ENCODE measurements at regions not wholly inside any gene's neighbourhood (a gene's known extent, or its start where the extent isn't known, plus 50 kb on each side); places are given as distances from the start of the nearest gene placed in this dataset.

GRCh38 chr9:121563425-121563824 is 63.8 kb upstream of the GGTA1 start:
- TF ChIP-seq, protein P1, sequence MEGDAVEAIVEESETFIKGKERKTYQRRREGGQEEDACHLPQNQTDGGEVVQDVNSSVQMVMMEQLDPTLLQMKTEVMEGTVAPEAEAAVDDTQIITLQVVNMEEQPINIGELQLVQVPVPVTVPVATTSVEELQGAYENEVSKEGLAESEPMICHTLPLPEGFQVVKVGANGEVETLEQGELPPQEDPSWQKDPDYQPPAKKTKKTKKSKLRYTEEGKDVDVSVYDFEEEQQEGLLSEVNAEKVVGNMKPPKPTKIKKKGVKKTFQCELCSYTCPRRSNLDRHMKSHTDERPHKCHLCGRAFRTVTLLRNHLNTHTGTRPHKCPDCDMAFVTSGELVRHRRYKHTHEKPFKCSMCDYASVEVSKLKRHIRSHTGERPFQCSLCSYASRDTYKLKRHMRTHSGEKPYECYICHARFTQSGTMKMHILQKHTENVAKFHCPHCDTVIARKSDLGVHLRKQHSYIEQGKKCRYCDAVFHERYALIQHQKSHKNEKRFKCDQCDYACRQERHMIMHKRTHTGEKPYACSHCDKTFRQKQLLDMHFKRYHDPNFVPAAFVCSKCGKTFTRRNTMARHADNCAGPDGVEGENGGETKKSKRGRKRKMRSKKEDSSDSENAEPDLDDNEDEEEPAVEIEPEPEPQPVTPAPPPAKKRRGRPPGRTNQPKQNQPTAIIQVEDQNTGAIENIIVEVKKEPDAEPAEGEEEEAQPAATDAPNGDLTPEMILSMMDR (IDR thresholded peaks at IDR 0.05): no peak
- TF ChIP-seq POLR2A (IDR thresholded peaks at IDR 0.05): no peak

Data from right lobe of liver (tissue), 4 donors.